Limb (tissue), 2 donors: ENCODE measurements at regions not wholly inside any gene's neighbourhood (a gene's known extent, or its start where the extent isn't known, plus 50 kb on each side); places are given as distances from the start of the nearest gene placed in this dataset.

Experiments
- DNase-seq, 2 donors: peaks; one replicate each; pipeline ENCODE4 v3.0.0-alpha.2; 2016; ENCODE audit errors: extremely low spot score in 2 of 2

GRCh38 chr2:22880161-22880560 is 504.8 kb upstream of the KLHL29 start:
- DNase-seq = no peak

- no peak for DNase-seq
Measured at GRCh38 chr2:22882011-22882410, 503.0 kb upstream of the KLHL29 start.

DNA sequence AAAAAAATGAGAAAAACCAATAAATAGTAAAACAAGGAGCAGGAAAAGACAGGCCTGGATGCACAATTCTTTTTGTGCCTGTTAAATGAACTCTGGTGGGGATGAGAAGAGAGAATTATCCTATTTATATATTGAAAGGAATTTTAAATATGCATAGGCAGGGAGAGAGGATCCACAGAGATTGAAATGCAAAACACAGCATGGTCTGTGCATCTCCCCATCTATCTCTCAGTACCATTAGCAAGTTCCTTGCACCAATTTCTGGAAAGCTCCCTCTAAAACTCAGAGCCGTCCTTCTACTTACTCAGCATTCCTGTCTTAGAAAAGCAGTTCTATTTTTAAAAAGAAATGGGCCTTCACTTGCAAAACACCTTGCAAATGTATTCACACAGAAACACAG is 502.3 kb upstream of the KLHL29 start:
- no peak for DNase-seq

DNA sequence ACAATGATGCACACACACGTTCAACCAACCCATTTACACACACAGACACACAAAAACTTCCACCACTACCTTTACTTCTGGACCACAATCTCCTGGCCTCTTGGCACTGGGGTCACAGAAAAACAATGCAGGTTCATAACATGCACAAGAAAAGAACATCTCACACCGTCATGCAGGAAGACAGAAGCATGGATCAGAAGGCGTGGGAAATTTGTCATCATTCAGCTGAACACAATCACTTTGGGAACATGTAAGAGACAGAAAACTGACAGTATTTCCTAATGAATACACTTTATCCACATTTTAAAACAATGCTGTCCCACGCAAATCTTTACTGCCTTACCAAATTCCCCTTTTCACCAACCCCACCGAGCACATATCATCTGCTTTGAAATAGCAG is 501.9 kb upstream of the KLHL29 start:
- DNase-seq = no peak

- no peak for DNase-seq
Measured at GRCh38 chr2:22885245-22885644, 499.7 kb upstream of the KLHL29 start.

GRCh38 chr2:22887426-22887825 is 497.6 kb upstream of the KLHL29 start:
- DNase-seq = no peak

GRCh38 chr2:22887845-22888244 is 497.1 kb upstream of the KLHL29 start:
- DNase-seq = no peak

GRCh38 chr2:22890132-22890531 is 494.8 kb upstream of the KLHL29 start:
- no peak for DNase-seq

- no peak for DNase-seq
Measured at GRCh38 chr2:22893761-22894517, 491.0 kb upstream of the KLHL29 start.

DNA sequence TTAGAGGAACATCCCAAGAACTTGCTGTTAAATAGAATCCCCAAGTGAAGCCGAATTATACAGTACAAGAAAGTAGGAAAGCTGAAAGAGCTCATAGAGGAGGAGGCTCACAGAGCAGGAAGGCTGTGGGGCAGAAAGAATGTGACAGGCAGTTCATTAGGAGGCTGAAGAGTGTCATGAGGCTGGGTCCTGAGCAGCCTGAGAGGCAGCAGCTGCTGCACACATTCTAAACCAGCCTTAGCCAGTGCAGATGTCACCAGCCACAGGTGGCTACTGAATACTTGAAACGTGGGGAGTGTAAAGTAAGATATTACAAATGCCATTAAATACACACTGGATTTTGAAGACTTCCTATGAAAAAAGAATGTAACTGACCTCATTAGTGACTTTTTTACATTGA is 490.2 kb upstream of the KLHL29 start:
- peak in 1 of 2 donors; percentile 33 for DNase-seq

GRCh38 chr2:22897428-22897827 is 487.6 kb upstream of the KLHL29 start:
- DNase-seq = no peak

DNA sequence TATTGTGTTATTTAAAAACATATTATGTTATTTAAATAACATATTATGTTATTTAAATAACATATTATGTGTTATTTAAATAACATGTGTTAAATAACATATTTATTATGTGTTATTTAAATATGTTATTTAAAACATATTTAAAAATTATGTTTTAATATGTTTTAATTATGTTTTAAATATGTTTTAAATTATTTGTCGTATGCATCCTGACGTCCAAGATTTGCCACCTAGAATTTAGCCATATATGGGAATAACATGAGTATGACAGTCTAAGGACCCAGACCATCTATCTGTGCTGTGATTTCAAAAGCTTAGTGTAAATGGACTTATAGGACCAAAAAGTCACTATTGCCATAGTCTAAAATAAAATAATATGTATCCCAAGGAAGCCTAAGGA is 484.3 kb upstream of the KLHL29 start:
- DNase-seq = no peak

DNA sequence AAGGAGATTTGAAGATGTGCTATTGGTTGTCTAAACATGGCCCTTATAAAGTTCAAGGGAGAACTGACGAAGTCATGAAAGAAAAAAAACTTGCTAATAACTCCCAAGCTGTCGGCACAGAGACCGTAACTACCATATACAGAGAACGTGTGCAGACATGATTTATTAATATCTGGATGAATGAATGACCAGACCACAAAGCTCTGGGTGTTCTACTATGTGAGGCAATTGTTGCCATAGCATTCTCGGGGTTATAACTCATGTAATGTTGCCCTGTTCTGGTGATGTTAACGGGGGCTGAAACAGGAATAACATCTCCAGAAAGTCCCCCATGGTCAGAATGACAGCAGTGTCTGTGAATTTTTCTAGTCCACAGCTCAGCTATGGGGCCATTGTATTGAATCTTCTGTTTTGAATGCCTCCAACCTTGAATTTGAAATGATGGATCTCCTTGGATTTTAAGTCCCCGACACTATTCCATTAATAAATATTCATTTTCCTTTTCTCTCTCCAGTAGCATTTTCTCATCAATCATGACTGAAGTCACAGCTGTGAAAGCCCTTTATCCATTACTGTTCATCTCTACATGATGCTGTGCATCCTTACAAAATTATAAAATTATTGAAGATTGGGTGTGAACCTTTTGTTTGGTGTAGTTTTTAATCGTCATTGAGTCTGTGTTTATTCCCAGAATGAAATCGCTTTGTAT is 483.4 kb upstream of the KLHL29 start:
- no peak for DNase-seq

GRCh38 chr2:22902180-22902550 is 482.8 kb upstream of the KLHL29 start:
- DNase-seq = no peak

DNA sequence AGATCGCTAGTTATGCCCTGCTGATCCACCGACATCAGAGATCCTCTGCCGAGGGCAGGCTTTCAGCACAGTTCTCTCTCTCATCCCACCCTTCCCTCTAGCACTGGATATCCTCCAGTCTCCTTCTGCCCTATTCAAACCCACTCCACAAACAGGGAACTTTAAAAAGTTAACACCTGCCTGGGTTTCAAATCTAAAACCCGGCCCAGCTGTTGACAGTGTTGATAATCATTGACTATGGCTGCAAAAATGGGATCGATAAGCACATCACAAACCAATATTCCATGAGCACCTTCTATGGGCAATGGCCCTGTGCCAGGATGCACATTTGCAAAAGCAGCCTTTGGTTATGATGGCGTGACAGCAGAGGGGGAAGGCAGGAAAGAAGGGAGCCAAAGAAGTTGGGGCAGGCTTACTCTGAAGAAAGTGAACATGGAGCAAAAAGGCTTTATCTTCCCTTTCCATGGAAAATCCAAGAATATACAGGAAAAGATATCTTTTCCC is 482.3 kb upstream of the KLHL29 start:
- DNase-seq = no peak

- DNase-seq = no peak
Measured at GRCh38 chr2:22903616-22904015, 481.4 kb upstream of the KLHL29 start.

- DNase-seq = peak in 1 of 2 donors; percentile 48
Measured at GRCh38 chr2:22904126-22904684, 480.8 kb upstream of the KLHL29 start.

DNA sequence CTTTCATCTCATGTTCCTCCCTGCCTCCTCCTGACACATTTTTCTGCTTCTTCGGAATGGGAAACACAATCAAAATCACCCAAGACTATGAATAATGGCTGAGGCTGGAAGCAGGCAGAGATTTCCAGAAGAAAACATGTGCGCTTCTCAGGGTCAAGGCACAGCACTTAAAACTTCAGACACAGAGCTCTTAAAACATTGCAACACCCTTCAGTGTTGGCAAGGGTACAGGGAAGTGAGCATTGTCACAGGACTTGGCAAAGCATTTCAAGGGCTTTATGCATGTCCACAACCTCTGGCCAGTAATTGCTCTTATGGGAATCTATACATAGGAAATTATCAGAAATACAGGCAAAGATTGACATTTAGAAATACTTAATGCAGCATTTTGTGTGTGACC is 477.6 kb upstream of the KLHL29 start:
- no peak for DNase-seq

GRCh38 chr2:22912398-22912797 is 472.6 kb upstream of the KLHL29 start:
- DNase-seq = no peak

DNA sequence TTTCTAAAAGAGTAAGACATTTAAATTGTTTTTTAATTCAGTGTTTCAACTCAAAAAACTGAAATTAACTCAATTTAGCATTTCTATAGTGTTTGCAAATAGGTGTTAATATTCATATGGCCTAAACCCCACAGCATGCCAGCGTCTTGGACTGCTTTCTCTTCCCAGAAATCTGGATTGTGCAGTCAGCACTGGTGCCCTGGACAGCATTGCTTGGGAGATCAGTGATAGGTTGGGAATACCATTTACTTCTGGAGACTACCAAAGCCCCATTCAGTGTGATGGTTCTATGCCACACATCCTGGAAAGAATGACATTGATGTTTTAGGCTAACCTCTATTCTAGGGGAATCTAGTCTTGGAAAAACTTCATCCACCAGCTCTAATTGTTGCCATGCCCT is 455.0 kb upstream of the KLHL29 start:
- no peak for DNase-seq

- no peak for DNase-seq
Measured at GRCh38 chr2:22930781-22931180, 454.2 kb upstream of the KLHL29 start.

DNA sequence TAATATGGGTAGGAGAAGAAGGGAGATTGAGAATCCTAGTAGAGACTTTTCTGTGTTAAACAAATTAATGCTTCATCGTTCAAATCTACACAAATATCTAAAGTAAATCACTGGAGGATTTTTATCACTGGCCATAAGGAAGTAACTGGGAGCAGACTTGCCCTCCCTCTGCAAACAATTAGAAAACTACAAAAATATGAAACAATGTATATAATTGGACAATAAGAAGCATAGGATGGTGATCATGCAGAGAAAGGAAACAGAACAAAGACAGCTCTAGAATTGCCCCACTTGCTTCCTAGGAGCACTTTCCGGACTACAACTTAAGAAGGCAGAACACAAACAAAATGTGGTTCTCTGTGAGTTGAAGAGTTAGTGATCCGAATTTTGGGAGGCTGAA is 452.7 kb upstream of the KLHL29 start:
- no peak for DNase-seq

GRCh38 chr2:22934747-22935146 is 450.2 kb upstream of the KLHL29 start:
- no peak for DNase-seq
